ENCODE measurements at regions not wholly inside any gene's neighbourhood (a gene's known extent, or its start where the extent isn't known, plus 50 kb on each side); places are given as distances from the start of the nearest gene placed in this dataset.

DNA sequence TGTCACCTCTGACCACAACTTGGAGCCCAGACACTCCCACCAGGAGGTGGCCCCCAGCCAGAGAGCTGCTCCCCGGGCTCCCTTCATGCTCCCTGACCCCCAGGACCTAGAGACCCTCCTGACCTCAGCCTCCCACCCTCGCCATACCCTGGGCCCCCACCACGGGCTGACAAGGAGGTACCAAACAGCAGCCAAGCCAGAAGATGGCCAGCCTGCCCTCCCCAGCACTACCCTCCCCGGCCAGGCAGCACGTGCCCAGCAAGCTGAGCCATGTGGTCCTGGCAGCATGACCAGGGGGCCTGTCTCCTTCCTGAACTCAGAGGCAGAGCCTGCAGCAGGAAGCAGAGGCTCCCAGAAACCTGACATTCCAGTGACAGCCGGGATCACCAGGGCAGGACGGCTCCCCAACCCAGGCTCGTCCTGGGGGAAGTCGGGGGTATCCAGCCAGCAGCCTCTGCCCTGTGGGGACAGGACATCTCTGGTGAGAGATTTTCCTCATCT, 69.4 kb upstream of the GPC1 start:
- H3K4me3 ChIP-seq (ENCODE audit: low read depth, low read length), result no peak overlapping the region
- TF ChIP-seq POLR2A (IDR thresholded peaks at IDR 0.05; ENCODE audit: extremely low read depth, insufficient read length) (no peak), MYC (IDR thresholded peaks at IDR 0.05; ENCODE audit: low read depth, low read length) (no peak)
- TF ChIP-seq, protein P1, sequence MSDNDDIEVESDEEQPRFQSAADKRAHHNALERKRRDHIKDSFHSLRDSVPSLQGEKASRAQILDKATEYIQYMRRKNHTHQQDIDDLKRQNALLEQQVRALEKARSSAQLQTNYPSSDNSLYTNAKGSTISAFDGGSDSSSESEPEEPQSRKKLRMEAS (IDR thresholded peaks at IDR 0.05; ENCODE audit: low read depth, low read length), result no peak
- TF ChIP-seq, protein P2, sequence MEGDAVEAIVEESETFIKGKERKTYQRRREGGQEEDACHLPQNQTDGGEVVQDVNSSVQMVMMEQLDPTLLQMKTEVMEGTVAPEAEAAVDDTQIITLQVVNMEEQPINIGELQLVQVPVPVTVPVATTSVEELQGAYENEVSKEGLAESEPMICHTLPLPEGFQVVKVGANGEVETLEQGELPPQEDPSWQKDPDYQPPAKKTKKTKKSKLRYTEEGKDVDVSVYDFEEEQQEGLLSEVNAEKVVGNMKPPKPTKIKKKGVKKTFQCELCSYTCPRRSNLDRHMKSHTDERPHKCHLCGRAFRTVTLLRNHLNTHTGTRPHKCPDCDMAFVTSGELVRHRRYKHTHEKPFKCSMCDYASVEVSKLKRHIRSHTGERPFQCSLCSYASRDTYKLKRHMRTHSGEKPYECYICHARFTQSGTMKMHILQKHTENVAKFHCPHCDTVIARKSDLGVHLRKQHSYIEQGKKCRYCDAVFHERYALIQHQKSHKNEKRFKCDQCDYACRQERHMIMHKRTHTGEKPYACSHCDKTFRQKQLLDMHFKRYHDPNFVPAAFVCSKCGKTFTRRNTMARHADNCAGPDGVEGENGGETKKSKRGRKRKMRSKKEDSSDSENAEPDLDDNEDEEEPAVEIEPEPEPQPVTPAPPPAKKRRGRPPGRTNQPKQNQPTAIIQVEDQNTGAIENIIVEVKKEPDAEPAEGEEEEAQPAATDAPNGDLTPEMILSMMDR (IDR thresholded peaks at IDR 0.05; ENCODE audit: low read depth, low read length), result no peak
- DNase-seq (ENCODE audit: low read depth), result no peak

DNA sequence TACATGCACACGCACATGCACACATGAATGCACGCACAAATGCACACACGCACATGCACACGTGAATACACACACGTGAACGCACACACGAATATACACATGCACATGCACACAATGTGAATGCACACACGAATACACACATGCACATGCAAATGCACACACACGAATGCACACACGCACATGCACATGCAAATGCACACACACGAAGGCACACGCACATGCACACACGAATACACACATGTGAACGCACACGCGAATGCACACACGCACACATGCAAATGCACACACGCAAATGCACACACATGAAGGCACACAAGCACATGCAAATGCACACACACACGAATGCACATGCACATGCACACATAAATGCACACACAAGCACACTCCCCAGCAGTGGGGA, 68.6 kb upstream of the GPC1 start:
- TF ChIP-seq MYC (IDR thresholded peaks at IDR 0.05; ENCODE audit: low read depth, low read length) (no peak), POLR2A (IDR thresholded peaks at IDR 0.05; ENCODE audit: extremely low read depth, insufficient read length) (no peak)
- TF ChIP-seq, protein P2 (IDR thresholded peaks at IDR 0.05; ENCODE audit: low read depth, low read length), result no peak
- TF ChIP-seq, protein P1 (IDR thresholded peaks at IDR 0.05; ENCODE audit: low read depth, low read length), result no peak

DNA sequence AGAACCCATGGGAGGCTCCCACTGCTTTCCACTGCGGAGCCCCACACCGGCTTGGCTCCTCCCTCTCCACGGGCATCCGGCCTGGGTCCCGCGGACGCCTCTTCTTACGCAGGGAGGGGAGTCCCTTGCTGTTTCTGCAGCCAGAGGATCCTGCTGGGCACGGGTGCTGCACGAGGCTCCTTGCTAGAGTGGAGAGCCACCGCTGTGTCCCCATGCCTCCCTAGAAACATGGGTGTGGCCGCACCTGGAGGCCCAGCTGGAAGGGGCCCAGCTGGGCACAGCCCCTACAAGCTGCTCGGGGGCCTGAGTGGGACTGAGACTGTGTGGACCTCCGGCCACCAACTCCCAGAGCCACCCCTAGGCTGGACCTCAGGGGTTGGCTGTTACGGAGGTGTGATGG, 67.7 kb upstream of the GPC1 start:
- no peak for DNase-seq (ENCODE audit: low read depth)
- no peak overlapping the region for H3K4me3 ChIP-seq (ENCODE audit: low read depth, low read length)
- TF ChIP-seq, protein P1 (IDR thresholded peaks at IDR 0.05; ENCODE audit: low read depth, low read length), result no peak
- TF ChIP-seq POLR2A (IDR thresholded peaks at IDR 0.05; ENCODE audit: extremely low read depth, insufficient read length) (no peak), MYC (IDR thresholded peaks at IDR 0.05; ENCODE audit: low read depth, low read length) (no peak)
- TF ChIP-seq, protein P2 (IDR thresholded peaks at IDR 0.05; ENCODE audit: low read depth, low read length), result no peak

More for the DNA sequence above, 68.6 kb upstream of the GPC1 start:
- no peak for DNase-seq (ENCODE audit: low read depth)
- H3K4me3 ChIP-seq (ENCODE audit: low read depth, low read length), result no peak overlapping the region

DNA sequence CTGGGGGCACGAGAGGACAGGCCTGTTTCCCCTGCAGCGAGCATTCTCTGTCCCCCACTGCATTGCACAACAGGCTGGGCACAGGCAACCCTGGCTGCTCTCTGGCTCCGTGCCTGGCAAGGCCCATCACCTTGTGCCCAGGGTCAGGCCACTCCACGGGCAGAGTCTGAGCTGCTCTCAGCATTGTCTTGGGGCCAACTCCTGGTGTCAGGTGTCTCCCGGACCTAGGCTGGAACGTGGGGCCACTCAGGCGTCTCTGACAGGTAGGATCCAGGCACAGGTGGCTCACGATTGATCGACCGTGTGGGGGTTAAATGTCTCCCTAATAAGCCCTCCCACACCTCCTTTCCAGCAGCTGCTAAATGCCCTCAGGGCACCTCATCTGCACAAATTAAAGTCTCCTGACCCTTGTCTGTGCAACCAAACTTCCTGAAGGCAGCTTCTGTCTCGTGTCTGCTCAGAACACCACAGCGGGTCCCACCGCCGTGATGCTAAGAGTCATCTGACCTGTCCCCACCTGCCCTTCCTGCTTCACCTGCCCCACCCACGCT, 66.6 kb upstream of the GPC1 start:
- no peak overlapping the region for H3K4me3 ChIP-seq (ENCODE audit: low read depth, low read length)
- TF ChIP-seq, protein P1 (IDR thresholded peaks at IDR 0.05; ENCODE audit: low read depth, low read length), result no peak
- TF ChIP-seq MYC (IDR thresholded peaks at IDR 0.05; ENCODE audit: low read depth, low read length), result no peak
- TF ChIP-seq POLR2A (IDR thresholded peaks at IDR 0.05; ENCODE audit: extremely low read depth, insufficient read length), result no peak
- TF ChIP-seq, protein P2 (IDR thresholded peaks at IDR 0.05; ENCODE audit: low read depth, low read length), result no peak
- DNase-seq (ENCODE audit: low read depth), result no peak

DNA sequence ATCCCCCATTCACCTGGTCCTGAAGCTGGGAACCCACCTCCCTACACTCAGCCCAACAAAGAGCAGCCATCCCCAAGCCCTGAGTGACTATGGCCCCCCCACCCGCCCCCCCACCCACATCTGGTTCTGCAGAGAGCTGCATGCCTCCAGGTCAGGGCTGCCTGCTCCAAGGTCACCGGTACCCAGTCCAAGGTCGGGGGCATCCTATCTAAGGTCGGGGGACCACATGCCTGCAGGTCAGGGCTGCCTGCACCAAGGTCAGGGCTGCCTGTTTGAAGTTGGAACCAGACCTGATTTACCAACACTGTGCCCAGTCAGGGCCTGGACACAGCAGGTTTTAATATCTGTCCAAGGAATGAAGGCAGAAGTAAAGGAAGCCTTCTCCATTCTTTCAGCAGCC, 66.1 kb upstream of the GPC1 start:
- no peak overlapping the region for H3K4me3 ChIP-seq (ENCODE audit: low read depth, low read length)
- TF ChIP-seq POLR2A (IDR thresholded peaks at IDR 0.05; ENCODE audit: extremely low read depth, insufficient read length) (no peak), MYC (IDR thresholded peaks at IDR 0.05; ENCODE audit: low read depth, low read length) (no peak)
- TF ChIP-seq, protein P1 (IDR thresholded peaks at IDR 0.05; ENCODE audit: low read depth, low read length), result no peak
- TF ChIP-seq, protein P2 (IDR thresholded peaks at IDR 0.05; ENCODE audit: low read depth, low read length), result no peak
- no peak for DNase-seq (ENCODE audit: low read depth)

Data from NB4 (cell line).